GM21619 (cell line): ENCODE measurements at regions not wholly inside any gene's neighbourhood (a gene's known extent, or its start where the extent isn't known, plus 50 kb on each side); places are given as distances from the start of the nearest gene placed in this dataset.

Source experiments
- ATAC-seq: cut with Tn5 transposase; IDR thresholded peaks from one replicate; pipeline ENCODE4 v1.9.1; 2021; ENCODE audit not compliant: unreplicated experiment

- no peak for ATAC-seq
These were observed 238.2 kb upstream of the HES1 start for GRCh38 chr3:193897731-193898180.

GRCh38 chr3:193899001-193899400 lies 236.9 kb upstream of the HES1 start:
- ATAC-seq = no peak

- ATAC-seq = no peak
These were observed 234.9 kb upstream of the HES1 start for GRCh38 chr3:193901007-193901406.

- peak; percentile 71 for ATAC-seq
These were observed 233.1 kb upstream of the HES1 start for GRCh38 chr3:193902607-193903511.

- ATAC-seq = no peak
These were observed 232.5 kb upstream of the HES1 start for GRCh38 chr3:193903512-193903817.

- no peak for ATAC-seq
These were observed 232.0 kb upstream of the HES1 start for GRCh38 chr3:193903966-193904365.

- ATAC-seq = no peak
These were observed 230.2 kb upstream of the HES1 start for GRCh38 chr3:193905541-193906396.

GRCh38 chr3:193906849-193907410 lies 229.0 kb upstream of the HES1 start:
- ATAC-seq = no peak

- no peak for ATAC-seq
These were observed 227.7 kb upstream of the HES1 start for GRCh38 chr3:193908181-193908744.

- ATAC-seq = peak; percentile 80
These were observed 226.6 kb upstream of the HES1 start for GRCh38 chr3:193909387-193909786.

- no peak for ATAC-seq
These were observed 225.6 kb upstream of the HES1 start for GRCh38 chr3:193910310-193910709.

GRCh38 chr3:193910886-193911738 lies 224.8 kb upstream of the HES1 start:
- no peak for ATAC-seq

- no peak for ATAC-seq
These were observed 224.1 kb upstream of the HES1 start for GRCh38 chr3:193911784-193912340.

GRCh38 chr3:193912621-193913178 lies 223.2 kb upstream of the HES1 start:
- ATAC-seq = no peak

- no peak for ATAC-seq
These were observed 221.3 kb upstream of the HES1 start for GRCh38 chr3:193914602-193915001.

- no peak for ATAC-seq
These were observed 220.8 kb upstream of the HES1 start for GRCh38 chr3:193915099-193915498.

GRCh38 chr3:193915613-193916012 lies 220.3 kb upstream of the HES1 start:
- no peak for ATAC-seq

GRCh38 chr3:193917158-193917557 lies 218.8 kb upstream of the HES1 start:
- no peak for ATAC-seq

GRCh38 chr3:193921465-193921864 lies 214.5 kb upstream of the HES1 start:
- no peak for ATAC-seq
